B cell (primary cell): ENCODE measurements at regions not wholly inside any gene's neighbourhood (a gene's known extent, or its start where the extent isn't known, plus 50 kb on each side); places are given as distances from the start of the nearest gene placed in this dataset.

Experiments
- ATAC-seq: fragments of 200-7000 bp; cut with Tn5 transposase; one replicate; pipeline ENCODE4 v1.10.0; 2021; ENCODE audit warnings: low read depth, mild to moderate bottlenecking, moderate number of reproducible peaks, moderate library complexity
- CTCF ChIA-PET: fragments of 350-600 bp; sonication (Branson Sonifier 250); formaldehyde crosslinking; loops from one replicate; lab custom pipeline; 2021; ENCODE audit warnings: antibody characterized with exemption, inconsistent platforms; lab: Charles Lee
- POLR2A ChIA-PET: fragments of 350-600 bp; sonication (Branson Sonifier 250); formaldehyde crosslinking; loops from one replicate; lab custom pipeline; 2021; ENCODE audit warnings: antibody characterized with exemption; lab: Charles Lee
- DNase-seq: peaks from one replicate; pipeline ENCODE4 v3.0.0; 2013
- H2AFZ ChIP-seq: 2 replicates; pipeline ENCODE4 v1.6.1; 2012; ENCODE audit warnings: mild to moderate bottlenecking, low read depth, low read length; ENCODE audit not compliant: insufficient read depth, poor library complexity, severe bottlenecking
- H3K27ac ChIP-seq, 2 donors: 1 replicate in 1 of 2; 2 replicates in 1 of 2; pipeline ENCODE4 v1.5.1; 2012 to 2013; ENCODE audit warnings: low read length in 2 of 2, mild to moderate bottlenecking in 2 of 2, moderate library complexity in 1 of 2
- H3K27me3 ChIP-seq, 4 experiments: fragments of 200-600 bp in 1 of 4; sonication (generic) in 1 of 4; replicated peaks in 1 of 4; 1 replicate in 2 of 4; 2 replicates in 2 of 4; pipeline versions ENCODE4 v1.6.1 to v1.7.0; 2013 to 2016; ENCODE audit warnings: low read length in 3 of 4, mild to moderate bottlenecking in 2 of 4, mixed read lengths in 1 of 4, moderate library complexity in 1 of 4; ENCODE audit not compliant: insufficient read depth in 4 of 4, control insufficient read depth in 3 of 4; ENCODE audit errors: control extremely low read depth in 1 of 4
- H3K36me3 ChIP-seq, 2 experiments: replicated peaks in 1 of 2; 1 replicate in 1 of 2; 2 replicates in 1 of 2; pipeline versions ENCODE4 v1.6.1 to v1.7.1; 2013; ENCODE audit warnings: low read length in 1 of 2; ENCODE audit not compliant: insufficient read depth in 2 of 2, control insufficient read depth in 1 of 2; ENCODE audit errors: control extremely low read depth in 1 of 2, extremely low read depth in 1 of 2
- H3K4me1 ChIP-seq, 2 donors: fragments of 200-600 bp in 1 of 2; sonication (generic) in 1 of 2; 1 replicate in 1 of 2; 2 replicates in 1 of 2; pipeline versions ENCODE4 v1.5.1 to v1.6.1; 2013 to 2017; ENCODE audit warnings: low read length in 2 of 2; ENCODE audit not compliant: control insufficient read depth in 2 of 2, insufficient read depth in 2 of 2
- H3K4me2 ChIP-seq: replicated peaks from 2 replicates; pipeline ENCODE3; 2012; ENCODE audit warnings: mild to moderate bottlenecking, low read depth, low read length; ENCODE audit not compliant: poor library complexity, severe bottlenecking
- H3K4me3 ChIP-seq, 5 experiments: fragments of 200-600 bp in 1 of 5; sonication (generic) in 1 of 5; 1 replicate in 3 of 5; 2 replicates in 2 of 5; pipeline versions ENCODE4 v1.5.1 to v1.7.0; 2011 to 2016; ENCODE audit warnings: low read length in 4 of 5, mild to moderate bottlenecking in 4 of 5, low read depth in 2 of 5, control low read depth in 1 of 5, moderate library complexity in 1 of 5; ENCODE audit not compliant: insufficient read depth in 1 of 5; ENCODE audit errors: control extremely low read depth in 1 of 5, extremely low read depth in 1 of 5
- H3K79me2 ChIP-seq: fragments of 200-600 bp; sonication (generic); one replicate; pipeline ENCODE4 v1.6.0; 2016; ENCODE audit warnings: low read length; ENCODE audit not compliant: control insufficient read depth, insufficient read depth
- H3K9ac ChIP-seq: fragments of 200-600 bp; sonication (generic); 2 replicates; pipeline ENCODE4 v1.6.1; 2017; ENCODE audit warnings: mild to moderate bottlenecking, low read length, moderate library complexity
- H3K9me3 ChIP-seq, 3 donors: one replicate each; pipeline versions ENCODE4 v1.6.1 to v1.7.1; 2013; ENCODE audit warnings: low read length in 2 of 3; ENCODE audit not compliant: control insufficient read depth in 2 of 3, insufficient read depth in 1 of 3; ENCODE audit errors: control extremely low read depth in 1 of 3
- H4K20me1 ChIP-seq: 2 replicates; pipeline ENCODE4 v1.6.0; 2012; ENCODE audit warnings: mild to moderate bottlenecking, low read length; ENCODE audit not compliant: insufficient read depth, control insufficient read depth, poor library complexity, severe bottlenecking
- H3K27ac Mint-ChIP-seq: one replicate; pipeline ENCODE4 v1.8.0; 2021; ENCODE audit warnings: mixed read lengths
- H3K27me3 Mint-ChIP-seq: one replicate; pipeline ENCODE4 v1.8.0; 2021; ENCODE audit warnings: mixed read lengths
- H3K4me1 Mint-ChIP-seq: one replicate; pipeline ENCODE4 v1.8.0; 2021; ENCODE audit warnings: mixed read lengths
- H3K4me3 Mint-ChIP-seq: one replicate; pipeline ENCODE4 v1.8.0; 2021; ENCODE audit warnings: mixed read lengths
- H3K9me3 Mint-ChIP-seq: one replicate; pipeline ENCODE4 v1.8.0; 2022; ENCODE audit warnings: mixed read lengths; ENCODE audit not compliant: insufficient read depth
- EZH2 ChIP-seq: IDR thresholded peaks from 2 replicates; pipeline ENCODE4 v1.6.1; 2012; ENCODE audit warnings: borderline replicate concordance, low read depth, mild to moderate bottlenecking, moderate library complexity, low read length; ENCODE audit not compliant: insufficient read depth, poor library complexity, severe bottlenecking
- WGBS: methylation state at CpG from one replicate; pipeline ENCODE4 v1.1.5; 2013; ENCODE audit warnings: missing lambda C conversion rate; ENCODE audit not compliant: insufficient coverage; 5-methylcytosine and 5-hydroxymethylcytosine counted together
- intact Hi-C: fragments of 100-400 bp; cut with micrococcal nuclease; formaldehyde crosslinking; loops from one replicate; pipeline ENCODE4 v1.10.0; 2022
- TF ChIP-seq, protein P1 (sequence below): fragments of 200-600 bp; IDR thresholded peaks from one replicate; pipeline ENCODE4 v1.8.0; 2022; ENCODE audit warnings: antibody characterized with exemption, mild to moderate bottlenecking

GRCh38 chr11:70717936-70718595 lies 319.7 kb downstream of the CTTN start:
- Histone ChIP-seq H3K9ac (no peak overlapping the region), H3K4me2 (no peak overlapping the region), H3K4me3 (no peak overlapping the region), H2AFZ (no peak overlapping the region), H3K9me3 (no peaks in the 10 kb centered on the region), H3K79me2 (no peaks in the 10 kb centered on the region), H3K4me1 (no peaks in the 10 kb centered on the region), H3K27ac (no peak overlapping the region), H3K36me3 (no peaks in the 10 kb centered on the region), H4K20me1 (no peaks in the 10 kb centered on the region), H3K27me3 (no peaks in the 10 kb centered on the region)
- WGBS = 60% methylated on average over 21 of the region's 21 CpGs
- POLR2A ChIA-PET = no interaction called here
- Mint-ChIP-seq H3K27me3 (peaks cover 5% of the 10 kb centered on the region), H3K27ac (no peak overlapping the region), H3K4me3 (no peak overlapping the region), H3K9me3 (no peaks in the 10 kb centered on the region), H3K4me1 (no peaks in the 10 kb centered on the region)
- CTCF ChIA-PET = interaction anchor here (0.7 kb wide), 1 partner anchor 678 kb away, joined by 3 read pairs; no protein-coding TSS in a partner anchor
- no peak for ATAC-seq
- DNase-seq = no peak
- TF ChIP-seq, protein P1, sequence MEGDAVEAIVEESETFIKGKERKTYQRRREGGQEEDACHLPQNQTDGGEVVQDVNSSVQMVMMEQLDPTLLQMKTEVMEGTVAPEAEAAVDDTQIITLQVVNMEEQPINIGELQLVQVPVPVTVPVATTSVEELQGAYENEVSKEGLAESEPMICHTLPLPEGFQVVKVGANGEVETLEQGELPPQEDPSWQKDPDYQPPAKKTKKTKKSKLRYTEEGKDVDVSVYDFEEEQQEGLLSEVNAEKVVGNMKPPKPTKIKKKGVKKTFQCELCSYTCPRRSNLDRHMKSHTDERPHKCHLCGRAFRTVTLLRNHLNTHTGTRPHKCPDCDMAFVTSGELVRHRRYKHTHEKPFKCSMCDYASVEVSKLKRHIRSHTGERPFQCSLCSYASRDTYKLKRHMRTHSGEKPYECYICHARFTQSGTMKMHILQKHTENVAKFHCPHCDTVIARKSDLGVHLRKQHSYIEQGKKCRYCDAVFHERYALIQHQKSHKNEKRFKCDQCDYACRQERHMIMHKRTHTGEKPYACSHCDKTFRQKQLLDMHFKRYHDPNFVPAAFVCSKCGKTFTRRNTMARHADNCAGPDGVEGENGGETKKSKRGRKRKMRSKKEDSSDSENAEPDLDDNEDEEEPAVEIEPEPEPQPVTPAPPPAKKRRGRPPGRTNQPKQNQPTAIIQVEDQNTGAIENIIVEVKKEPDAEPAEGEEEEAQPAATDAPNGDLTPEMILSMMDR = no peak
- TF ChIP-seq EZH2 = no peak
- intact Hi-C loops = no loop called here

DNA sequence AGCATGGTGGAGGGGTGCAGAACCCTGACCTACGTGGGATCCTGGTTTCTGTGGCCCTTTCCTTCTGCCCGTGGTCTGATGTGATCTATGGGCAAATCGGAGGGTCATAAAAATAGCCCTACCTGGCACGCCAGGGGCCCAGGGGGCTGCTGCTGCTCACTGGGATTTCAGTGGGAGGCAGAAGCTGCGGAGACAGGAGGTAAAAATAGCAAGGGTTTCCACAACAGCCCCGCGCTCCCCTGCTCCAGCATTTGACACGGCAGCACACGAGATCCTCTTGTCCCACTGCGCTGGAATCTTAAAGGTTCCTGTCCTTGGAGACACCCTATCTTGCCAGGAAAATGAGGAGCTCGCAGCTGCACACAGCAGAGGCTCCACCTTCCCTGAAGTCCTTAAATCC lies 321.2 kb downstream of the CTTN start:
- Histone ChIP-seq H3K9me3 (no peaks in the 10 kb centered on the region), H2AFZ (no peak overlapping the region), H3K79me2 (no peaks in the 10 kb centered on the region), H3K9ac (no peak overlapping the region), H3K27me3 (no peaks in the 10 kb centered on the region), H3K36me3 (no peaks in the 10 kb centered on the region), H3K4me2 (no peak overlapping the region), H3K4me1 (no peaks in the 10 kb centered on the region), H3K4me3 (no peak overlapping the region), H3K27ac (no peak overlapping the region), H4K20me1 (no peaks in the 10 kb centered on the region)
- ATAC-seq (no peak), DNase-seq (no peak)
- Mint-ChIP-seq H3K9me3 (no peaks in the 10 kb centered on the region), H3K4me1 (no peaks in the 10 kb centered on the region), H3K27ac (no peak overlapping the region), H3K4me3 (no peak overlapping the region), H3K27me3 (peaks cover 5% of the 10 kb centered on the region)
- TF ChIP-seq, protein P1 = no peak
- TF ChIP-seq EZH2 = no peak
- ChIA-PET CTCF (no interaction called here), POLR2A (no interaction called here)
- 89% methylated on average over 10 of the region's 11 CpGs for WGBS
- intact Hi-C loops = no loop called here
